Coronary artery (tissue), 2 donors: ENCODE measurements at regions not wholly inside any gene's neighbourhood (a gene's known extent, or its start where the extent isn't known, plus 50 kb on each side); places are given as distances from the start of the nearest gene placed in this dataset.

Experiments used
- DNase-seq: peaks from one replicate; pipeline ENCODE4 v3.0.0-alpha.2; 2017; ENCODE audit warnings: low spot score
- H3K27ac ChIP-seq, 2 donors: fragments of 200-600 bp; sonication (generic); one replicate each; pipeline ENCODE4 v1.5.1; 2016 to 2019
- H3K4me3 ChIP-seq: fragments of 200-600 bp; sonication (generic); 2 replicates; pipeline ENCODE4 v1.5.1; 2016; ENCODE audit warnings: mild to moderate bottlenecking, moderate library complexity
- TF ChIP-seq, protein P1 (sequence below): fragments of 200-600 bp; sonication (generic); IDR thresholded peaks from one replicate; pipeline ENCODE4 v1.5.1; 2019; ENCODE audit warnings: antibody characterized with exemption

DNA sequence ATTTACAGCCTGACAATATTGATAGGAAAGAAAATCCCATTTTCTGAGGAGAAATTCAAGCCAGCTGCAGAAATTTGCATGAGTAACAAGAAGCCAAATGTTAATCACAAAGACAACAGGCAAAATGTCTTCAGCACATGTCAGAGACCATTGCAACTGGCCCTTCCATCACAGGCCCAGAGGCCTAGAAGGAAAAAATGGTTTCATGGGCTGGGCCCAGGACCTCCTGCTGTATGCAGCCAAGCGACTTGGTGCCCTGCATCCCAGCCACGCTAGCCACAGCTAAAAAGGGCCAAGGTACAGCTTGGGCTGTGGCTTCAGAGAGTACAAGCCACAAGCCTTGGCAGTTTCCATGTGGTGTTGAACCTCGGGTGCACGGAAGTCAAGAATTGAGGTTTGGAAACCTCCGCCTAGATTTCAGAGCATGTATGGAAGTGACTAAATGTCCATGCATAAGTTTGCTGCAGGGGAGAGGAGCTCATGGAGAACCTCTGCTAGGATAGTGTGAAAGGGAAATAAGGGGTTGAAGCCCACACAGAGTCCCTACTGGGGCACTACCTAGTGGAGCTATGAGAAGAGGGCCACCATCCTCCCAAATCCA lies 1474.0 kb downstream of the PCDH9 start:
- no peak for DNase-seq
- TF ChIP-seq, protein P1, sequence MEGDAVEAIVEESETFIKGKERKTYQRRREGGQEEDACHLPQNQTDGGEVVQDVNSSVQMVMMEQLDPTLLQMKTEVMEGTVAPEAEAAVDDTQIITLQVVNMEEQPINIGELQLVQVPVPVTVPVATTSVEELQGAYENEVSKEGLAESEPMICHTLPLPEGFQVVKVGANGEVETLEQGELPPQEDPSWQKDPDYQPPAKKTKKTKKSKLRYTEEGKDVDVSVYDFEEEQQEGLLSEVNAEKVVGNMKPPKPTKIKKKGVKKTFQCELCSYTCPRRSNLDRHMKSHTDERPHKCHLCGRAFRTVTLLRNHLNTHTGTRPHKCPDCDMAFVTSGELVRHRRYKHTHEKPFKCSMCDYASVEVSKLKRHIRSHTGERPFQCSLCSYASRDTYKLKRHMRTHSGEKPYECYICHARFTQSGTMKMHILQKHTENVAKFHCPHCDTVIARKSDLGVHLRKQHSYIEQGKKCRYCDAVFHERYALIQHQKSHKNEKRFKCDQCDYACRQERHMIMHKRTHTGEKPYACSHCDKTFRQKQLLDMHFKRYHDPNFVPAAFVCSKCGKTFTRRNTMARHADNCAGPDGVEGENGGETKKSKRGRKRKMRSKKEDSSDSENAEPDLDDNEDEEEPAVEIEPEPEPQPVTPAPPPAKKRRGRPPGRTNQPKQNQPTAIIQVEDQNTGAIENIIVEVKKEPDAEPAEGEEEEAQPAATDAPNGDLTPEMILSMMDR: no peak
- no peak overlapping the region for H3K4me3 ChIP-seq

GRCh38 chr13:65748227-65748626 lies 1481.9 kb downstream of the PCDH9 start:
- H3K27ac ChIP-seq: no peak overlapping the region
- H3K4me3 ChIP-seq: no peak overlapping the region
- TF ChIP-seq, protein P1: no peak
- no peak for DNase-seq

More for the DNA sequence above, 1474.0 kb downstream of the PCDH9 start:
- no peak overlapping the region for H3K27ac ChIP-seq

DNA sequence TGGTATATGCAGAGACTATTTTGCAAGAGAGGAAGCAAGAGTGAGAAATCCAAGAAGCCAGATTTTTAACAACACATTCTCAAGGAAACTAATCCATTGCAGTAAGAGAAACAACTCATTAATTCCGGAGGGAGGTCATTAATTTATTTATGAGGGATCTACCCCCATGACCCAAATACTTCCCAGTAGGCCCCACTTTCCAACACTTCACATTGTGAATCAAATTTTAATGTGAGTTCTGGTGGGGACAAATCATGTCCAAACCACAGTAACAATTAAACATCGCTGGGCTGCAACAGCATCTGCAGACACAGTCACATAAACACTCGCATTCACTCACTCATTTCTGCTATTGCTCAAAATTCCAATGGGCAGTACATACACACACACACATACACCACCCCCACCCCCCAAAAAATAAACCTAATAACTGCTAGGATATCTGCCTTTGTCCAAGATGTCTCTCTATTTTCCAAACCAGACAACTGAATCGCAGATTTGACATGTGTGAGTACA lies 1483.7 kb downstream of the PCDH9 start:
- Histone ChIP-seq H3K4me3 (no peak overlapping the region), H3K27ac (no peak overlapping the region)
- DNase-seq: no peak
- TF ChIP-seq, protein P1: no peak

DNA sequence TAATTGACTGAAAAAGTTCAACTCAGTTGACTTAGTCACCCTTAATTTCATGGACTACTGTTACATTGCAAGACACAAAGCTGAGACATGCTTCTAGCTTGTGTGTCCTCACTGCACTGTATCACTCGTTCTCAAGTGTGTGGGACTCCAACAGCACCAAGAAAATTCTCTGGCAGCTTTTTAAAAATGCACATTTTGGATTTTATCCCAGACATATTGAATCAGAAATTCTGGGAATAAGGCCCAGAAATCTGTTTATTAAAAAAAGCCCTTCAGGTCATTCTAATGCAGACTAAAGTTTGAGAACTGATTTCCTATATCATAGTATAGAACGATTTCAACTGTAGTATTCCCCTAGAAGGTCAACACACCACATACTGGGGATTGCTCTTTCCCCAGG lies 1485.3 kb downstream of the PCDH9 start:
- no peak overlapping the region for H3K27ac ChIP-seq
- DNase-seq: no peak
- TF ChIP-seq, protein P1: no peak
- no peak overlapping the region for H3K4me3 ChIP-seq

DNA sequence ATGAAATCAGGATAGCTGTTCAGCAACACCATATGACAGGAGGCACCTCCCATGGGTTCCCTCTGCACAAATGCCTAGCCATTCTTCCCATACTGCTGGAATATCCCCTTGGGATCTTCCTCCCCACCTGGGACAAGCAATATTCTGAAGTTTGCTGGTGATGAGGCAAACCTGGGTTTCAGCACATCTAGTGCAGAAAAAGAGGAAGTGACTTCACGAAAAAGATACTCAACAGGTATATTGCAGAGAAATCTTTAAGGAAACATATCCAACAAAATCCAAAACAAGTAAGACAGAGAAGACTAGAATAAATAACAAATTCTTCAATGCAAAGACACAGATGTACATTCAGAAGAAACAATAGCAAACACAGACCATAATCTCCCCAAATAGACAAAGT lies 1497.0 kb downstream of the PCDH9 start:
- Histone ChIP-seq H3K4me3 (no peak overlapping the region), H3K27ac (no peak overlapping the region)
- DNase-seq: no peak
- TF ChIP-seq, protein P1: no peak

DNA sequence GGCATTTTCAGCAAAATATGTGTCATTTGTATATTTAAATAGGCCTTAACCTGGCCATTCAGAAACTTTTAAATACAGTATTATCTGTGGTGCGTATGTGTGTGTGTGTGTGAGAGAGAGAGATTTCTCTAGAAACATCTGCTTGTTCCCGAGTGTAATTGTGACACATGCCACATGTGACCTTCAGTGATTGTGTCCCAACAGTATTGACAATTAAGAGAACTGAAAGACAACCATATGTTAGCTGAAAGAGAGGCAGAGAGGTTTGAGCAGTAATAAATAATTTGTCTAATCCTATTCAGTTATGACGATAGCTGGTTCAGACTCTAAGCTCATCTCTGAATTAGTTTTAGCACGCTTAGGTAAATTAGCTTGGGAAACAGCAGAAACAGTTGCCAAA lies 1503.1 kb downstream of the PCDH9 start:
- no peak overlapping the region for H3K4me3 ChIP-seq
- no peak overlapping the region for H3K27ac ChIP-seq
- TF ChIP-seq, protein P1: no peak
- DNase-seq: no peak

GRCh38 chr13:65725006-65725405 lies 1505.1 kb downstream of the PCDH9 start:
- Histone ChIP-seq H3K27ac (no peak overlapping the region), H3K4me3 (no peak overlapping the region)
- TF ChIP-seq, protein P1: no peak
- DNase-seq: no peak
